22Rv1 (cell line): ENCODE measurements at regions not wholly inside any gene's neighbourhood (a gene's known extent, or its start where the extent isn't known, plus 50 kb on each side); places are given as distances from the start of the nearest gene placed in this dataset.

ENCODE experiments used
- CTCF ChIP-seq: fragments of 450-650 bp; IDR thresholded peaks from 2 replicates; pipeline ENCODE4 v1.5.1; 2017; ENCODE audit warnings: mild to moderate bottlenecking
- ZFX ChIP-seq: fragments of 450-650 bp; IDR thresholded peaks from 2 replicates; pipeline ENCODE4 v1.6.1; 2017; ENCODE audit warnings: antibody characterized with exemption, borderline replicate concordance

GRCh38 chr11:29490938-29491337, 525.9 kb downstream of the KCNA4 start:
- TF ChIP-seq CTCF (no peak), ZFX (no peak)
